Naive thymus-derived CD4-positive, alpha-beta T cell (primary cell): ENCODE measurements at regions not wholly inside any gene's neighbourhood (a gene's known extent, or its start where the extent isn't known, plus 50 kb on each side); places are given as distances from the start of the nearest gene placed in this dataset.
"Not testable (repeated sequence)": the region's sequence is repeated elsewhere in the genome, so short reads cannot be mapped to it uniquely, and the experiment has no call there.

Source experiments
- ATAC-seq: fragments of 150-1000 bp; cut with Tn5 transposase; 2 replicates; pipeline ENCODE4 v1.10.0; 2021; ENCODE audit warnings: mild to moderate bottlenecking, moderate library complexity
- CTCF ChIA-PET: fragments of 350-600 bp; sonication (Branson Sonifier 250); formaldehyde crosslinking; loops from one replicate; lab custom pipeline; 2021; ENCODE audit warnings: antibody characterized with exemption; lab: Charles Lee
- POLR2A ChIA-PET: fragments of 350-600 bp; sonication (Branson Sonifier 250); formaldehyde crosslinking; loops from one replicate; lab custom pipeline; 2021; ENCODE audit warnings: antibody characterized with exemption, inconsistent platforms; lab: Charles Lee
- DNase-seq, 9 donors: peaks; one replicate each; pipeline versions ENCODE4 v3.0.0 to v3.0.0-alpha.2; 2020 to 2022; ENCODE audit warnings: mixed read lengths in 1 of 9
- H3K27ac ChIP-seq: one replicate; pipeline ENCODE4 v1.7.0; 2013; ENCODE audit warnings: mild to moderate bottlenecking, low read depth, low read length, moderate library complexity
- H3K27me3 ChIP-seq, 2 donors: one replicate each; pipeline ENCODE4 v1.7.0; 2013; ENCODE audit warnings: low read length in 2 of 2, mild to moderate bottlenecking in 2 of 2, moderate library complexity in 2 of 2; ENCODE audit not compliant: control insufficient read depth in 2 of 2, insufficient read depth in 2 of 2
- H3K36me3 ChIP-seq, 3 experiments: 1 replicate in 2 of 3; 2 replicates in 1 of 3; pipeline ENCODE4 v1.7.0; 2013; ENCODE audit warnings: low read length in 3 of 3, mild to moderate bottlenecking in 3 of 3, moderate library complexity in 1 of 3; ENCODE audit not compliant: insufficient read depth in 3 of 3, control insufficient read depth in 2 of 3
- H3K4me1 ChIP-seq, 2 donors: one replicate each; pipeline ENCODE4 v1.7.0; 2013; ENCODE audit warnings: low read length in 2 of 2, mild to moderate bottlenecking in 2 of 2, moderate library complexity in 1 of 2; ENCODE audit not compliant: control insufficient read depth in 2 of 2, insufficient read depth in 2 of 2
- H3K4me3 ChIP-seq: 2 replicates; pipeline ENCODE4 v1.7.0; 2013; ENCODE audit warnings: mild to moderate bottlenecking, low read length
- H3K9me3 ChIP-seq, 3 experiments: 1 replicate in 2 of 3; 2 replicates in 1 of 3; pipeline ENCODE4 v1.7.0; 2013; ENCODE audit warnings: low read length in 3 of 3; ENCODE audit not compliant: control insufficient read depth in 2 of 3
- H3K27ac Mint-ChIP-seq, 9 donors: one replicate each; pipeline ENCODE4 v1.8.0; 2020 to 2022; ENCODE audit warnings: mixed read lengths in 9 of 9, mild to moderate bottlenecking in 8 of 9, moderate library complexity in 5 of 9, inconsistent platforms in 2 of 9
- H3K27me3 Mint-ChIP-seq, 5 donors: one replicate each; pipeline ENCODE4 v1.8.0; 2021 to 2022; ENCODE audit warnings: mixed read lengths in 5 of 5, mild to moderate bottlenecking in 1 of 5
- H3K36me3 Mint-ChIP-seq, 5 donors: one replicate each; pipeline ENCODE4 v1.8.0; 2020 to 2022; ENCODE audit warnings: mixed read lengths in 5 of 5, mild to moderate bottlenecking in 3 of 5, inconsistent platforms in 1 of 5
- H3K4me1 Mint-ChIP-seq, 7 donors: one replicate each; pipeline ENCODE4 v1.8.0; 2020 to 2022; ENCODE audit warnings: mixed read lengths in 7 of 7, mild to moderate bottlenecking in 3 of 7, inconsistent platforms in 1 of 7
- H3K4me3 Mint-ChIP-seq, 10 donors: one replicate each; pipeline ENCODE4 v1.8.0; 2020 to 2022; ENCODE audit warnings: mild to moderate bottlenecking in 10 of 10, mixed read lengths in 10 of 10, moderate library complexity in 6 of 10, inconsistent platforms in 2 of 10
- H3K9me3 Mint-ChIP-seq, 11 donors: one replicate each; pipeline ENCODE4 v1.8.0; 2020 to 2022; ENCODE audit warnings: mixed read lengths in 11 of 11, mild to moderate bottlenecking in 4 of 11, inconsistent platforms in 1 of 11, moderate library complexity in 1 of 11
- intact Hi-C, 2 donors: fragments of 100-400 bp; cut with micrococcal nuclease; formaldehyde crosslinking; loops; one replicate each; pipeline ENCODE4 v1.15.1; 2023

DNA sequence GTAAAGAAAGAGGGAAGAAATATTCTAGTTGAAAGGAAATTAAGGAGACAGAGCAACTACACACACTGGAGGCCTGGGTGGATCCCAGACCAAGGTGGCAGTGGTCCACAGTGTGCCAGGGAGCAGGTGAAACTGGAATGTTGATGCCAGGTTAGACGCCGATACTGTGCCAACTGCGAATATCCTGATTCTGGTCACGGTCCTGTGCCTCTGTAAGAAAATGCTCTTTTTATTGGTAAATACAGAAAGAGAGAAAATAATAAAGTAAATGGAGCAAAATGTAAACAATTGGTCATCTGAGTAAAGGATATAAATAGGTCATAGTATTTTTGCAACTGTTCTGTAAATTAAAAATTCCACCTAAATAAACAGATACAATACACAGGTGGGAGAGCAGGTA, 131.1 kb downstream of the ATP6V0E2 start:
- H3K9me3 Mint-ChIP-seq, H3K27ac ChIP-seq, H3K36me3 Mint-ChIP-seq, H3K9me3 ChIP-seq, H3K27me3 Mint-ChIP-seq, H3K27ac Mint-ChIP-seq, H3K27me3 ChIP-seq, H3K4me1 Mint-ChIP-seq, intact Hi-C loops, ATAC-seq, H3K4me3 ChIP-seq, POLR2A ChIA-PET, DNase-seq, H3K36me3 ChIP-seq, H3K4me3 Mint-ChIP-seq, H3K4me1 ChIP-seq, CTCF ChIA-PET: not testable (repeated sequence)

DNA sequence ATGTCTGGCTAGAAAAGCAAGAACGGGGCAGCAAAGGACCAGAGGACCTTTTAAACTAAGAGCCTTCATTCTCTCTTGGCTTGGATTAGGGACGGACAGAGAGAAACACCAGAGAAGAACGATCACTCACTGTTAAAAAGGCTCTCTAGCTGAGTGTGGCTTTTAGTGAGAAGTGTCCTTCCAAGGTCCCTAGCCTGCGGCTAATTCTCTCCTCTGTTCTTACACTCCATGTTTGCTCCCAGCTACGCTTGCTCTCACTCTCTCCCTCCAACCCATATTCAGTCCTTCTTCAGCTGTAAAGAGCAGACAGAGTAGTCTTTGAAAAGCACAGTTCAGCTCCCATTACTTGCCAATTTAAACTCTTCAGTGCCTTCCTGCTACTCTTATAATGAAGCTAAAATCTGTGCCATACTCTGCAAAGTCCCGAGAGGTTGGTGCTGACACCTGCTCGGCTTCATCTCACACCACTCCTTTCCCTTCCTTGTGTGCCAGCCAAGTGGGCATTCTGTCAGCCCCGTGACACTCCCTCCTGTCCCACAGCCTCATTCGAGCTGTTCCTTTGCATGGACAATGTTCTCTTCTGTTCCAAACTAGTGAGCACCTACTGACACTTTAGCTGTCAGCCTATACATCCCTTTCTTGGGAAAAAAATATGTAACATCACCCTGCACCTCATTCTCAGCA, 136.0 kb downstream of the ATP6V0E2 start:
- H3K36me3 Mint-ChIP-seq, DNase-seq, CTCF ChIA-PET, H3K27ac ChIP-seq, H3K4me3 ChIP-seq, intact Hi-C loops, H3K36me3 ChIP-seq, H3K9me3 ChIP-seq, H3K27ac Mint-ChIP-seq, ATAC-seq, POLR2A ChIA-PET, H3K4me1 Mint-ChIP-seq, H3K4me1 ChIP-seq, H3K27me3 Mint-ChIP-seq, H3K4me3 Mint-ChIP-seq, H3K9me3 Mint-ChIP-seq, H3K27me3 ChIP-seq: not testable (repeated sequence)

DNA sequence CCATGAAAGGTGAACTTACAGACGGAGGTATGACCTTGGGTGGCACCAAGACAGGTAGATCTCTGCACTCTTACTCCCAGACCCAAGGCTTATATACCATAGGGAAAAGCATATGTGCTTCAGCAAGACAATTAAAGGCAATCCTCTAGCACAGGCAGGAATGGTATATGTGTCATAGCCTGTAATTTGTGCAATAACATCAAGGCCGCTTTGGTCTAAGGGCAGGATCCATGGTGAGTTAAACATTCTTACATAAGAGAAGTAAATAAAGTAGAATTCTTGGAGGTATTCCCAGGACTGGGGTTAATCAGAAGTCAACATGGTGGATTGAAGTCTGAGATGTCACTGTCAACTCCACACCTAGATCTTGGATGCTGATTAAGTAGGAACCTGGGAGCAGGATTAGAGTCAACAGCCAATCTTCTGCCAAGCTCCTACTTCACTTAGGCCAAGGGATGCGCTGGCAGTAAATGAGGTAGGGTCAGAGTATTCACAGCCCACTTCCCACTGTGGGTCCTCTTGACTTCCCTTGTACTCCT, 143.0 kb downstream of the ATP6V0E2 start:
- H3K4me1 Mint-ChIP-seq, H3K36me3 Mint-ChIP-seq, DNase-seq, ATAC-seq, H3K4me1 ChIP-seq, H3K27ac ChIP-seq, H3K27ac Mint-ChIP-seq, H3K4me3 ChIP-seq, H3K4me3 Mint-ChIP-seq, POLR2A ChIA-PET, H3K9me3 Mint-ChIP-seq, intact Hi-C loops, H3K36me3 ChIP-seq, H3K27me3 ChIP-seq, CTCF ChIA-PET, H3K27me3 Mint-ChIP-seq, H3K9me3 ChIP-seq: not testable (repeated sequence)

DNA sequence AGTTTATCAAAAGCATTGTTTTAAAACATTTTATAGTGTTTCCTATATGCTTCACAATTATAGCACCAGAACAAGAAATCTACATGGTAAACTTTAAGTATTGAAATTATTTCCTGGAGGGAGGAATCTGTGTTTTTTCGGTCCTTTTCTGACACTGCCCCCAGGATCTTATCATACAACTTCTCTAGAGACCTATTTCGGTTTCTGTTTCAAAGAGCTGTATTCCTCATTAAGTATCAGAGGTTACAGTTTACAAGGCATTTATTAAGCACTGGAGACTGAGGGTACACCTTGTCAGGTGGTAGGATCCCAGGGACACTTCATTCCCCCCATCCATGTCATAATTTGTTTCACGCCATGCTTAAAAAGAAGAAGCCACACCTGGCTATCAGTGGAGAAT, 146.4 kb downstream of the ATP6V0E2 start:
- H3K4me1 Mint-ChIP-seq, H3K4me1 ChIP-seq, ATAC-seq, POLR2A ChIA-PET, H3K27ac ChIP-seq, H3K4me3 ChIP-seq, H3K27me3 Mint-ChIP-seq, H3K4me3 Mint-ChIP-seq, H3K27me3 ChIP-seq, intact Hi-C loops, H3K36me3 ChIP-seq, H3K27ac Mint-ChIP-seq, H3K9me3 Mint-ChIP-seq, CTCF ChIA-PET, H3K9me3 ChIP-seq, DNase-seq, H3K36me3 Mint-ChIP-seq: not testable (repeated sequence)

DNA sequence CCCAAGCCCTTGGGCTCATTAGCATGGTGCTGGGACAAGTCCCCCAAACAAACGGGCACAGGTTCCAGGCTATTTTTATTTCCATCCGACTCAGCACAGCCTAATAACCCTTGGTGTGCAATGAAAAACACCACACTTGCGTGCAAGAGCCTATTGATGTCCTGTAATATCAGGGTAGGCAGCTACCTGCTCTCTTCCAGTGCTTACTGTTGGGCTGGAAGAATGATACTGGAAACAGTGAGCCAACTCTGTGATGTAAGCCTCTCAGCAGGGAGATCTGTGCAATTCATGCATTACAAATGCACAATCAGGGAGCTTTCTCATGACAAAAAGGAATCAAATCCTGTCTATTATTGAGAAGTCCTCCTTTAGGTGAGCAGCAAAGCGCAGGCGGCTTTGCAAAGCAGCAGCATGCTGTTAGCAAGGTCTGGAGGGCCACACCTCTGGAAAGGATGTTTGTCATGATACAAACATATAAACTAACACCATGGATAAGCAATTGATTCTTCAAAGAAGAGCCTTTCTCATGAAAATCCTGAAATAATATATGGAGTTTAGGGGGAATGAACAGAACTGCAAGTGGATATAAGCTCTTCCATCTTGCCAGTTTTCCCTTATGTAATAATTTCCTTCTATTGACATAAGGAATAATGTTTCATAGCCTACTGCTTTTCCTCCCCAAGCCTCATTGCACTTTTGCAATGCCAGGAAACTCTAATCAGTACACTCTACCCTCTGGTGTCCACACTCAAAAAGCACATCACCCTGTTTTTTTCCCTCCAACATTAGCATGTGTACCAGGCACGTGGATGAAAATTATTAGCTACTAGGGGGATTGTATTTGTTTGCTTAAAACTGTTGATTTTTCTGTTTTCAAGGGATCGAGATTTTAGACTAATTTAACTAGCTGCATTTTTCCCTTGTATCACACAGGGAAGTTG, 151.1 kb downstream of the ATP6V0E2 start:
- H3K9me3 Mint-ChIP-seq, H3K9me3 ChIP-seq, H3K4me3 Mint-ChIP-seq, DNase-seq, H3K4me1 Mint-ChIP-seq, intact Hi-C loops, H3K27ac ChIP-seq, H3K36me3 ChIP-seq, POLR2A ChIA-PET, H3K4me1 ChIP-seq, H3K4me3 ChIP-seq, H3K27ac Mint-ChIP-seq, H3K27me3 ChIP-seq, CTCF ChIA-PET, ATAC-seq, H3K36me3 Mint-ChIP-seq: not testable (repeated sequence)
- peaks cover 0 to 14% (median 0%) of the 10 kb centered on the region in 5 donors for H3K27me3 Mint-ChIP-seq

DNA sequence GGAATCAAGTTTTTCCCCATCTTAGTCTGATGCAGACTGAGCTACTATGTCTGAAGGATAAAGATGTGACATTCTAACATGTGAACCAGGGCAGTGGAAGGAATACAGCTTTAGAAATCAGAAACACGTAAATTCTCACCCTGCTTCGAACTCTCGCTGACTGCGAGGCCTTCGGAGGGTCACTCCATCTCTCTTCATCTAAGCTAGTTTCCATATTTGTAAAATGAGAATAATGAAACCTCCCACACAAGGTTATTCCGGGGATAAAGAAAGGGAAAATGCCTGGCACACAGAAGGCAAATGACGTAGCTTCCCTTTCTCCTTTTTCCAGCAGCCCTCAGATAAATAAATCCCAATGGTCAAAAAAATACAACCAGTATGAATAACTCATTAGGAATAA, 152.0 kb downstream of the ATP6V0E2 start:
- ATAC-seq, H3K36me3 ChIP-seq, H3K4me1 ChIP-seq, H3K9me3 ChIP-seq, H3K4me1 Mint-ChIP-seq, H3K9me3 Mint-ChIP-seq, H3K36me3 Mint-ChIP-seq, CTCF ChIA-PET, H3K27ac Mint-ChIP-seq, H3K27ac ChIP-seq, intact Hi-C loops, POLR2A ChIA-PET, H3K27me3 ChIP-seq, H3K4me3 Mint-ChIP-seq, H3K4me3 ChIP-seq, DNase-seq: not testable (repeated sequence)
- H3K27me3 Mint-ChIP-seq, result peaks cover 0 to 14% (median 0%) of the 10 kb centered on the region in 5 donors
